GM19238 (cell line): ENCODE measurements at regions not wholly inside any gene's neighbourhood (a gene's known extent, or its start where the extent isn't known, plus 50 kb on each side); places are given as distances from the start of the nearest gene placed in this dataset.
"Not testable (repeated sequence)": the region's sequence is repeated elsewhere in the genome, so short reads cannot be mapped to it uniquely, and the experiment has no call there.

ENCODE experiments used
- DNase-seq: peaks from one replicate; pipeline ENCODE4 v3.0.0; 2011; ENCODE audit warnings: low spot score; ENCODE audit not compliant: insufficient read length

- no peak for DNase-seq
Observed at GRCh38 chrX:75673468-75673867, 111.6 kb downstream of the MAGEE2 start.

- no peak for DNase-seq
Observed at GRCh38 chrX:75655627-75656026, 129.4 kb downstream of the MAGEE2 start.

- DNase-seq = no peak
Observed at GRCh38 chrX:75649829-75650228, 127.0 kb upstream of the ZDHHC15 start.

- no peak for DNase-seq
Observed at GRCh38 chrX:75648803-75649588, 126.2 kb upstream of the ZDHHC15 start.

GRCh38 chrX:75642811-75643361 is 120.0 kb upstream of the ZDHHC15 start:
- DNase-seq = no peak

GRCh38 chrX:75638332-75638731 is 115.5 kb upstream of the ZDHHC15 start:
- DNase-seq = no peak

- no peak for DNase-seq
Observed at GRCh38 chrX:75625232-75625631, 102.4 kb upstream of the ZDHHC15 start.

- DNase-seq = no peak
Observed at GRCh38 chrX:75623535-75623934, 100.7 kb upstream of the ZDHHC15 start.

- DNase-seq = no peak
Observed at GRCh38 chrX:75609406-75609805, 86.6 kb upstream of the ZDHHC15 start.

GRCh38 chrX:75603833-75604232 is 81.0 kb upstream of the ZDHHC15 start:
- peak; percentile 16 for DNase-seq

GRCh38 chrX:75602022-75602421 is 79.2 kb upstream of the ZDHHC15 start:
- DNase-seq = not testable (repeated sequence)

GRCh38 chrX:75596178-75596577 is 73.3 kb upstream of the ZDHHC15 start:
- no peak for DNase-seq

- DNase-seq = not testable (repeated sequence)
Observed at GRCh38 chrX:75593186-75593585, 70.3 kb upstream of the ZDHHC15 start.

- no peak for DNase-seq
Observed at GRCh38 chrX:75582511-75582910, 59.7 kb upstream of the ZDHHC15 start.
